GM12801 (cell line): ENCODE measurements at regions not wholly inside any gene's neighbourhood (a gene's known extent, or its start where the extent isn't known, plus 50 kb on each side); places are given as distances from the start of the nearest gene placed in this dataset.

Experiments used
- CTCF ChIP-seq: IDR thresholded peaks from one replicate; pipeline ENCODE4 v1.5.1; 2011; ENCODE audit warnings: control low read depth; ENCODE audit not compliant: insufficient read length; ENCODE audit errors: extremely low read depth

GRCh38 chr1:208974717-208975116 is 608.8 kb upstream of the CAMK1G start:
- TF ChIP-seq CTCF, result no peak

- TF ChIP-seq CTCF, result no peak
Measured at GRCh38 chr1:208975456-208975855, 608.1 kb upstream of the CAMK1G start.

- no peak for TF ChIP-seq CTCF
Measured at GRCh38 chr1:208977012-208977411, 606.5 kb upstream of the CAMK1G start.

- TF ChIP-seq CTCF, result no peak
Measured at GRCh38 chr1:208977638-208978256, 605.8 kb upstream of the CAMK1G start.

GRCh38 chr1:208979776-208980175 is 603.7 kb upstream of the CAMK1G start:
- TF ChIP-seq CTCF, result no peak

GRCh38 chr1:208980605-208981004 is 602.9 kb upstream of the CAMK1G start:
- no peak for TF ChIP-seq CTCF

- no peak for TF ChIP-seq CTCF
Measured at GRCh38 chr1:208985231-208985630, 598.3 kb upstream of the CAMK1G start.
